NCI-H510A (cell line): ENCODE measurements at regions not wholly inside any gene's neighbourhood (a gene's known extent, or its start where the extent isn't known, plus 50 kb on each side); places are given as distances from the start of the nearest gene placed in this dataset.
"Not testable (repeated sequence)": the region's sequence is repeated elsewhere in the genome, so short reads cannot be mapped to it uniquely, and the experiment has no call there.

Experiments used
- DNase-seq: peaks from one replicate; lab custom pipeline; 2025; lab: John Stamatoyannopoulos, UW

- DNase-seq: no peak
These were observed 67.2 kb upstream of the ZNF527 start for GRCh38 chr19:37303591-37304171.

GRCh38 chr19:37304190-37304883 is 66.6 kb upstream of the ZNF527 start:
- no peak for DNase-seq

GRCh38 chr19:37304884-37305255 is 66.0 kb upstream of the ZNF527 start:
- DNase-seq: no peak

- no peak for DNase-seq
These were observed 64.4 kb upstream of the ZNF527 start for GRCh38 chr19:37306383-37306963.

GRCh38 chr19:37309834-37310575 is 60.9 kb upstream of the ZNF527 start:
- DNase-seq: no peak

GRCh38 chr19:37312531-37313334 is 58.2 kb upstream of the ZNF527 start:
- DNase-seq: not testable (repeated sequence)

- no peak for DNase-seq
These were observed 57.6 kb upstream of the ZNF527 start for GRCh38 chr19:37313335-37313627.

- peak; percentile 94 for DNase-seq
These were observed 53.3 kb upstream of the ZNF527 start for GRCh38 chr19:37317403-37318209.

- not testable (repeated sequence) for DNase-seq
These were observed 49.9 kb upstream of the ZNF527 start for GRCh38 chr19:37320988-37321387.
